ENCODE measurements at regions not wholly inside any gene's neighbourhood (a gene's known extent, or its start where the extent isn't known, plus 50 kb on each side); places are given as distances from the start of the nearest gene placed in this dataset.
A peak's percentile ranks its signal among the peaks of the same experiment; 100 is the strongest.

- 11 to 27% (median 14%) methylated on average over 2 of the region's 2 CpGs for WGBS, 4 donors
- no peaks in the 10 kb centered on the region for H3K27me3 ChIP-seq
- intact Hi-C loops (cut with DNase I): no loop called here
- DNase-seq (no peak), ATAC-seq (peak in 1 of 4 donors; percentile 45)
- H3K27ac ChIP-seq: no peak overlapping the region
- no peak overlapping the region for H3K4me3 ChIP-seq
- no peaks in the 10 kb centered on the region for H3K9me3 ChIP-seq
- peaks cover 0 to 5% (median 0%) of the 10 kb centered on the region in 12 donors for H3K4me1 ChIP-seq
- H3K36me3 ChIP-seq: no peaks in the 10 kb centered on the region
- no peak for TF ChIP-seq CTCF (IDR thresholded peaks at IDR 0.05)
- TF ChIP-seq POLR2A (IDR thresholded peaks at IDR 0.05): no peak
Observed at GRCh38 chr12:91432089-91432488, 249.5 kb upstream of the DCN start.

DNA sequence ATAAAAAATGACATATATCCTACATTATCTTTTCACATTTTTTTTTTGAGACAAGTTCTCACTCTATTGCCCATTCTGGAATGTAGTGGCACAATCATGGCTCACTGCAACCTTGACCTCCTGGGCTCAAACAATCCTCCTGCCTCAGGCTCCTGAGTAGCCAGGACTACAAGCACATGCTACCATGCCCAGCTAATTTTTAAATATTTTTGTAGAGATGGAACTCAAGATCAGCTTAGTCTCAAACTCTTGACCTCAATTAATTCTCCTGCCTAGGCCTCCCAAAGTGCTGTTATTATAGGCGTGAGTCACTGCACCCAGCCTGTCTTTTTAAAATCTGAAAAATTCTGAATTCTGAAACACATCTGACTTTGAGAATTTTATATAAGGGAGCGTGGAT, 241.9 kb upstream of the DCN start:
- H3K9me3 ChIP-seq: no peaks in the 10 kb centered on the region
- intact Hi-C loops (cut with DNase I): no loop called here
- 94 to 96% (median 94%) methylated on average over 2 of the region's 2 CpGs for WGBS, 4 donors

GRCh38 chr12:91423693-91424050, 241.1 kb upstream of the DCN start:
- Histone ChIP-seq H3K4me3 (no peak overlapping the region), H3K4me1 (no peaks in the 10 kb centered on the region), H3K9me3 (no peaks in the 10 kb centered on the region), H3K27ac (no peak overlapping the region), H3K36me3 (no peaks in the 10 kb centered on the region), H3K27me3 (no peaks in the 10 kb centered on the region)
- intact Hi-C loops (cut with DNase I): no loop called here
- WGBS, 4 donors: 39 to 81% (median 67%) methylated on average over 2 of the region's 2 CpGs
- TF ChIP-seq POLR2A (IDR thresholded peaks at IDR 0.05): no peak
- no peak for TF ChIP-seq CTCF (IDR thresholded peaks at IDR 0.05)
- no peak for DNase-seq
- no peak for ATAC-seq

More for the DNA sequence above, 241.9 kb upstream of the DCN start:
- no peak overlapping the region for H3K27ac ChIP-seq
- H3K4me1 ChIP-seq: no peaks in the 10 kb centered on the region
- TF ChIP-seq CTCF (IDR thresholded peaks at IDR 0.05) (no peak), POLR2A (IDR thresholded peaks at IDR 0.05) (no peak)
- no peak for DNase-seq
- no peaks in the 10 kb centered on the region for H3K27me3 ChIP-seq
- no peaks in the 10 kb centered on the region for H3K36me3 ChIP-seq
- H3K4me3 ChIP-seq: no peak overlapping the region
- no peak for ATAC-seq

GRCh38 chr12:91422811-91423692, 240.4 kb upstream of the DCN start:
- TF ChIP-seq CTCF (IDR thresholded peaks at IDR 0.05): no peak
- no peak for TF ChIP-seq POLR2A (IDR thresholded peaks at IDR 0.05)
- H3K27me3 ChIP-seq: no peaks in the 10 kb centered on the region
- no peak overlapping the region for H3K4me3 ChIP-seq
- no peaks in the 10 kb centered on the region for H3K4me1 ChIP-seq
- H3K27ac ChIP-seq: no peak overlapping the region
- no peak for DNase-seq
- H3K36me3 ChIP-seq: no peaks in the 10 kb centered on the region
- 69 to 73% (median 71%) methylated on average over 7 of the region's 7 CpGs for WGBS, 4 donors
- no peak for ATAC-seq
- intact Hi-C loops (cut with DNase I): no loop called here
- no peaks in the 10 kb centered on the region for H3K9me3 ChIP-seq

All from heart left ventricle (tissue), 16 donors.